Vagina (tissue), 2 donors: ENCODE measurements at regions not wholly inside any gene's neighbourhood (a gene's known extent, or its start where the extent isn't known, plus 50 kb on each side); places are given as distances from the start of the nearest gene placed in this dataset.

Source experiments
- DNase-seq, 2 donors: peaks; one replicate each; pipeline ENCODE4 v3.0.0-alpha.2; 2017; ENCODE audit errors: extremely low spot score in 2 of 2
- H3K27ac ChIP-seq: fragments of 200-600 bp; sonication (generic); one replicate; pipeline ENCODE4 v1.5.1; 2019
- H3K27me3 ChIP-seq: fragments of 200-600 bp; sonication (generic); one replicate; pipeline ENCODE4 v1.5.1; 2019
- H3K36me3 ChIP-seq, 2 donors: fragments of 200-600 bp; sonication (generic); one replicate each; pipeline ENCODE4 v1.5.1; 2017 to 2019
- H3K4me1 ChIP-seq: fragments of 200-600 bp; sonication (generic); one replicate; pipeline ENCODE4 v1.5.1; 2019
- H3K4me3 ChIP-seq, 2 donors: fragments of 200-600 bp; sonication (generic); 1 replicate in 1 of 2; 2 replicates in 1 of 2; pipeline ENCODE4 v1.5.1; 2016 to 2019
- H3K9me3 ChIP-seq: fragments of 200-600 bp; sonication (generic); one replicate; pipeline ENCODE4 v1.5.1; 2019
- CTCF ChIP-seq, 3 experiments: fragments of 450-650 bp in 2 of 3; fragments of 200-600 bp in 1 of 3; sonication (generic) in 1 of 3; IDR thresholded peaks; one replicate each; pipeline ENCODE4 v1.5.1; 2017 to 2019; ENCODE audit warnings: antibody characterized with exemption in 3 of 3, mild to moderate bottlenecking in 2 of 3, moderate library complexity in 2 of 3
- POLR2A ChIP-seq, 2 donors: fragments of 450-650 bp; IDR thresholded peaks; one replicate each; pipeline ENCODE4 v1.6.1; 2017; ENCODE audit warnings: antibody characterized with exemption in 2 of 2, mild to moderate bottlenecking in 2 of 2, moderate library complexity in 2 of 2
- POLR2AphosphoS5 ChIP-seq, 2 donors: sonication (generic); formaldehyde crosslinking; IDR thresholded peaks; one replicate each; pipeline ENCODE4 v1.9.0; 2017; ENCODE audit warnings: antibody characterized with exemption in 2 of 2, mild to moderate bottlenecking in 2 of 2, low read depth in 1 of 2; ENCODE audit not compliant: insufficient read depth in 1 of 2
- intact Hi-C: fragments of 100-400 bp; cut with DNase I; formaldehyde crosslinking; loops from one replicate; pipeline ENCODE4 v1.15.1; 2023

GRCh38 chr11:82195283-82195682 is 538.4 kb downstream of the FAM181B start:
- intact Hi-C loops: no loop called here
- no peaks in the 10 kb centered on the region for H3K36me3 ChIP-seq
- no peak for DNase-seq
- H3K9me3 ChIP-seq: no peaks in the 10 kb centered on the region
- H3K4me3 ChIP-seq: no peak overlapping the region
- H3K4me1 ChIP-seq: no peaks in the 10 kb centered on the region
- TF ChIP-seq POLR2AphosphoS5 (IDR thresholded peaks at IDR 0.05; ENCODE audit: insufficient read depth in 1 of 2, low read depth in 1 of 2): no peak
- no peak for TF ChIP-seq CTCF (IDR thresholded peaks at IDR 0.05)
- no peak for TF ChIP-seq POLR2A (IDR thresholded peaks at IDR 0.05)
- H3K27me3 ChIP-seq: no peaks in the 10 kb centered on the region
- no peak overlapping the region for H3K27ac ChIP-seq

- H3K9me3 ChIP-seq: no peaks in the 10 kb centered on the region
- no peak overlapping the region for H3K27ac ChIP-seq
- H3K36me3 ChIP-seq: no peaks in the 10 kb centered on the region
- no peak for TF ChIP-seq POLR2AphosphoS5 (IDR thresholded peaks at IDR 0.05; ENCODE audit: insufficient read depth in 1 of 2, low read depth in 1 of 2)
- no peak for TF ChIP-seq POLR2A (IDR thresholded peaks at IDR 0.05)
- TF ChIP-seq CTCF (IDR thresholded peaks at IDR 0.05): no peak
- H3K27me3 ChIP-seq: no peaks in the 10 kb centered on the region
- no peak overlapping the region for H3K4me3 ChIP-seq
- no peaks in the 10 kb centered on the region for H3K4me1 ChIP-seq
- no peak for DNase-seq
- intact Hi-C loops: no loop called here
Measured at GRCh38 chr11:82194521-82194920, 539.1 kb downstream of the FAM181B start.

- H3K9me3 ChIP-seq: no peaks in the 10 kb centered on the region
Measured at GRCh38 chr11:82191695-82192094, 542.0 kb downstream of the FAM181B start.

GRCh38 chr11:82185925-82186324 is 547.7 kb downstream of the FAM181B start:
- H3K4me1 ChIP-seq: no peaks in the 10 kb centered on the region
- intact Hi-C loops: no loop called here
- H3K36me3 ChIP-seq: no peaks in the 10 kb centered on the region
- H3K27ac ChIP-seq: no peak overlapping the region
- no peaks in the 10 kb centered on the region for H3K27me3 ChIP-seq
- TF ChIP-seq POLR2AphosphoS5 (IDR thresholded peaks at IDR 0.05; ENCODE audit: insufficient read depth in 1 of 2, low read depth in 1 of 2): no peak
- TF ChIP-seq CTCF (IDR thresholded peaks at IDR 0.05): no peak
- TF ChIP-seq POLR2A (IDR thresholded peaks at IDR 0.05): no peak
- no peak overlapping the region for H3K4me3 ChIP-seq
- no peaks in the 10 kb centered on the region for H3K9me3 ChIP-seq
- no peak for DNase-seq

More at GRCh38 chr11:82191695-82192094, 542.0 kb downstream of the FAM181B start:
- no peak overlapping the region for H3K27ac ChIP-seq
- DNase-seq: no peak
- no peaks in the 10 kb centered on the region for H3K4me1 ChIP-seq
- H3K36me3 ChIP-seq: no peaks in the 10 kb centered on the region
- no peaks in the 10 kb centered on the region for H3K27me3 ChIP-seq
- TF ChIP-seq POLR2A (IDR thresholded peaks at IDR 0.05) (no peak), POLR2AphosphoS5 (IDR thresholded peaks at IDR 0.05; ENCODE audit: insufficient read depth in 1 of 2, low read depth in 1 of 2) (no peak), CTCF (IDR thresholded peaks at IDR 0.05) (no peak)
- no peak overlapping the region for H3K4me3 ChIP-seq
- intact Hi-C loops: no loop called here

GRCh38 chr11:82184966-82185365 is 548.7 kb downstream of the FAM181B start:
- intact Hi-C loops: no loop called here
- Histone ChIP-seq H3K4me1 (no peaks in the 10 kb centered on the region), H3K4me3 (no peak overlapping the region), H3K9me3 (no peaks in the 10 kb centered on the region), H3K27ac (no peak overlapping the region), H3K27me3 (no peaks in the 10 kb centered on the region), H3K36me3 (no peaks in the 10 kb centered on the region)
- DNase-seq: no peak
- TF ChIP-seq CTCF (IDR thresholded peaks at IDR 0.05): no peak
- no peak for TF ChIP-seq POLR2A (IDR thresholded peaks at IDR 0.05)
- TF ChIP-seq POLR2AphosphoS5 (IDR thresholded peaks at IDR 0.05; ENCODE audit: insufficient read depth in 1 of 2, low read depth in 1 of 2): no peak
